ENCODE measurements at regions not wholly inside any gene's neighbourhood (a gene's known extent, or its start where the extent isn't known, plus 50 kb on each side); places are given as distances from the start of the nearest gene placed in this dataset.
A peak's percentile ranks its signal among the peaks of the same experiment; 100 is the strongest.
"Not testable (repeated sequence)": the region's sequence is repeated elsewhere in the genome, so short reads cannot be mapped to it uniquely, and the experiment has no call there.

GRCh38 chr17:34039759-34040555 lies 215.1 kb upstream of the CCL2 start:
- DNase-seq = peak; percentile 25

- no peak for DNase-seq
Measured at GRCh38 chr17:34045990-34046389, 209.1 kb upstream of the CCL2 start.

- DNase-seq = no peak
Measured at GRCh38 chr17:34051046-34051445, 204.0 kb upstream of the CCL2 start.

- DNase-seq = no peak
Measured at GRCh38 chr17:34054495-34054894, 200.6 kb upstream of the CCL2 start.

- no peak for DNase-seq
Measured at GRCh38 chr17:34055606-34056005, 199.5 kb upstream of the CCL2 start.

- DNase-seq = no peak
Measured at GRCh38 chr17:34059423-34060220, 195.5 kb upstream of the CCL2 start.

- DNase-seq = no peak
Measured at GRCh38 chr17:34066528-34066927, 188.6 kb upstream of the CCL2 start.

- DNase-seq = no peak
Measured at GRCh38 chr17:34067011-34067410, 188.1 kb upstream of the CCL2 start.

GRCh38 chr17:34068571-34068970 lies 186.5 kb upstream of the CCL2 start:
- DNase-seq = no peak

- DNase-seq = no peak
Measured at GRCh38 chr17:34070712-34071111, 184.4 kb upstream of the CCL2 start.

GRCh38 chr17:34071886-34072420 lies 183.1 kb upstream of the CCL2 start:
- no peak for DNase-seq

- DNase-seq = no peak
Measured at GRCh38 chr17:34075076-34075475, 180.0 kb upstream of the CCL2 start.

- DNase-seq = no peak
Measured at GRCh38 chr17:34076743-34077631, 178.1 kb upstream of the CCL2 start.

- DNase-seq = no peak
Measured at GRCh38 chr17:34081269-34081668, 173.8 kb upstream of the CCL2 start.

GRCh38 chr17:34082404-34082803 lies 172.7 kb upstream of the CCL2 start:
- no peak for DNase-seq

GRCh38 chr17:34089042-34089441 lies 166.0 kb upstream of the CCL2 start:
- not testable (repeated sequence) for DNase-seq

- DNase-seq = no peak
Measured at GRCh38 chr17:34090593-34090992, 164.5 kb upstream of the CCL2 start.

GRCh38 chr17:34091975-34092374 lies 163.1 kb upstream of the CCL2 start:
- no peak for DNase-seq

GRCh38 chr17:34095106-34095505 lies 160.0 kb upstream of the CCL2 start:
- DNase-seq = no peak

- no peak for DNase-seq
Measured at GRCh38 chr17:34098699-34099098, 156.4 kb upstream of the CCL2 start.

GRCh38 chr17:34099859-34100515 lies 155.1 kb upstream of the CCL2 start:
- no peak for DNase-seq

- no peak for DNase-seq
Measured at GRCh38 chr17:34107019-34107418, 148.1 kb upstream of the CCL2 start.
